ENCODE measurements at regions not wholly inside any gene's neighbourhood (a gene's known extent, or its start where the extent isn't known, plus 50 kb on each side); places are given as distances from the start of the nearest gene placed in this dataset.

DNA sequence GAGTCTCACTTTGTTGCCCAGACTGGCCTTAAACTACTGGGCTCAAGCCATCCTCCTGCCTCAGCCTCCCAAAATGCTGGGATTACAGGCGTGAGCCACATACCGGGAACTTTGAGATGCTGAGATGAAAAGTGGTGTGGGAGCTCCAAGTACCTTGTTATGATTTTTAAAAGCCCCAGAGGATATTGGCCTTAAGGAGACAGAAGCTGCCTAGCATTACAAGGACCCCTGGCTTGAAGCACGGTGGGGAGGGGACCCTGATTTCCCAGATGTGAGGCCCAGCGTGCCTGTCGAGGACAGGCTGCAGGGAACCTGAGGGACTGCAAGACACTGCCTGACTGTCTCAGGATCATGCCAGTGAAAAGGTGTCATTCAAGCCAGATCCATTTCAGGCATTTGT is 75.3 kb upstream of the TIAM2 start:
- DNase-seq: no peak
- Histone ChIP-seq H3K4me1 (no peaks in the 10 kb centered on the region), H3K27ac (no peak overlapping the region), H3K36me3 (no peaks in the 10 kb centered on the region), H3K4me3 (replicated peaks in 1 of 3) (no peak overlapping the region), H3K9me3 (no peaks in the 10 kb centered on the region), H3K27me3 (no peaks in the 10 kb centered on the region)
- intact Hi-C loops (cut with DNase I): loop anchor here (10.0 kb wide), 1 partner anchor 335 kb away; no protein-coding TSS in a partner anchor
- TF ChIP-seq POLR2A (IDR thresholded peaks at IDR 0.05): no peak
- TF ChIP-seq, protein P1, sequence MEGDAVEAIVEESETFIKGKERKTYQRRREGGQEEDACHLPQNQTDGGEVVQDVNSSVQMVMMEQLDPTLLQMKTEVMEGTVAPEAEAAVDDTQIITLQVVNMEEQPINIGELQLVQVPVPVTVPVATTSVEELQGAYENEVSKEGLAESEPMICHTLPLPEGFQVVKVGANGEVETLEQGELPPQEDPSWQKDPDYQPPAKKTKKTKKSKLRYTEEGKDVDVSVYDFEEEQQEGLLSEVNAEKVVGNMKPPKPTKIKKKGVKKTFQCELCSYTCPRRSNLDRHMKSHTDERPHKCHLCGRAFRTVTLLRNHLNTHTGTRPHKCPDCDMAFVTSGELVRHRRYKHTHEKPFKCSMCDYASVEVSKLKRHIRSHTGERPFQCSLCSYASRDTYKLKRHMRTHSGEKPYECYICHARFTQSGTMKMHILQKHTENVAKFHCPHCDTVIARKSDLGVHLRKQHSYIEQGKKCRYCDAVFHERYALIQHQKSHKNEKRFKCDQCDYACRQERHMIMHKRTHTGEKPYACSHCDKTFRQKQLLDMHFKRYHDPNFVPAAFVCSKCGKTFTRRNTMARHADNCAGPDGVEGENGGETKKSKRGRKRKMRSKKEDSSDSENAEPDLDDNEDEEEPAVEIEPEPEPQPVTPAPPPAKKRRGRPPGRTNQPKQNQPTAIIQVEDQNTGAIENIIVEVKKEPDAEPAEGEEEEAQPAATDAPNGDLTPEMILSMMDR (IDR thresholded peaks at IDR 0.05): no peak
- WGBS, 2 donors: 93 to 98% methylated on average over 3 to 5 of the region's 5 CpGs

GRCh38 chr6:154920495-154921200 is 74.5 kb upstream of the TIAM2 start:
- H3K4me3 ChIP-seq (replicated peaks in 1 of 3): no peak overlapping the region
- H3K36me3 ChIP-seq: no peaks in the 10 kb centered on the region
- TF ChIP-seq, protein P1 (IDR thresholded peaks at IDR 0.05): no peak
- no peak for TF ChIP-seq POLR2A (IDR thresholded peaks at IDR 0.05)
- no peaks in the 10 kb centered on the region for H3K4me1 ChIP-seq
- no peak overlapping the region for H3K27ac ChIP-seq
- H3K9me3 ChIP-seq: no peaks in the 10 kb centered on the region
- WGBS, 2 donors: 87 to 90% methylated on average over 8 of the region's 8 CpGs
- intact Hi-C loops (cut with DNase I): loop anchor here (10.0 kb wide), 1 partner anchor 334 kb away; no protein-coding TSS in a partner anchor
- H3K27me3 ChIP-seq: no peaks in the 10 kb centered on the region
- DNase-seq: no peak

GRCh38 chr6:154921482-154921881 is 73.6 kb upstream of the TIAM2 start:
- intact Hi-C loops (cut with DNase I): loop anchor here (10.0 kb wide), 1 partner anchor 333 kb away; no protein-coding TSS in a partner anchor
- WGBS, 2 donors: 74 to 90% methylated on average over 4 of the region's 4 CpGs
- H3K4me1 ChIP-seq: no peaks in the 10 kb centered on the region

DNA sequence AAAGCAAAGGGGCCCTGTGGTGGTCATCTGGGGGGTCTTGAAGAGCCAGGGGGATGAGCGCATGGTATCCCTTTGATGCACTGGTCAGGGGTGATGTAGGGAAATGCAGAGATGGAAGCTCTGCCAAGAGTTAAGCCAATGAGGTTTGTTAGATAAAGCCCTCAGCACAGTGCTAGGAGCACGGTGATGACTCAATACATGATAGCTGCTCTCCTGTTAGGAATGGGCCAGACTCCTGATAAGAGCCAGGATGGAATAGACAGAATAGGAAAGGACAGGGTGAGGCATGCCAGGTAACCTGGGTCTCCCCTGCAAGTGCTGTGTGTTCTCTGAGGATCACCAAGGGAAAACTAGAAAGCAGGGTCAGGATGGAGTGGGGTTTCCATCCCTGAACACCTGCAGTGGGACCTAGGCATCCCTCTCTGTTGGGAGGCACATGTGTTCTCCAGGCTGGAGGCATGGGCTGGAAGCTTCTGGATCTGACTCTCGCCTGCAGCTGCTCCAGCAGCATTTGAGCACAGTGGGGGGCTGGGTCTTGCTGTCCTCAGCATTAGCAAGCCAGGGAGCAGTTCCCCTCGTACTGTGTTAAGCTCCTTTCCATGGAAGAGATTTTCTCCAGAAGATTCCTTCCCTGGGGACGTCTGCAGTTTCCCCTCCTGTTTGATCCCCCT is 71.8 kb upstream of the TIAM2 start:
- Histone ChIP-seq H3K4me1 (no peaks in the 10 kb centered on the region), H3K27ac (no peak overlapping the region), H3K9me3 (no peaks in the 10 kb centered on the region), H3K27me3 (no peaks in the 10 kb centered on the region), H3K4me3 (replicated peaks in 1 of 3) (no peak overlapping the region), H3K36me3 (no peaks in the 10 kb centered on the region)
- 85% methylated on average over 4 to 5 of the region's 5 CpGs for WGBS, 2 donors
- intact Hi-C loops (cut with DNase I): loop anchor here (10.0 kb wide), 1 partner anchor 331 kb away; no protein-coding TSS in a partner anchor
- DNase-seq: no peak
- TF ChIP-seq, protein P1 (IDR thresholded peaks at IDR 0.05): no peak
- no peak for TF ChIP-seq POLR2A (IDR thresholded peaks at IDR 0.05)

More at GRCh38 chr6:154921482-154921881, 73.6 kb upstream of the TIAM2 start:
- H3K27me3 ChIP-seq: no peaks in the 10 kb centered on the region
- DNase-seq: no peak
- H3K4me3 ChIP-seq (replicated peaks in 1 of 3): no peak overlapping the region
- TF ChIP-seq POLR2A (IDR thresholded peaks at IDR 0.05): no peak
- TF ChIP-seq, protein P1 (IDR thresholded peaks at IDR 0.05): no peak
- H3K27ac ChIP-seq: no peak overlapping the region
- H3K36me3 ChIP-seq: no peaks in the 10 kb centered on the region
- no peaks in the 10 kb centered on the region for H3K9me3 ChIP-seq

DNA sequence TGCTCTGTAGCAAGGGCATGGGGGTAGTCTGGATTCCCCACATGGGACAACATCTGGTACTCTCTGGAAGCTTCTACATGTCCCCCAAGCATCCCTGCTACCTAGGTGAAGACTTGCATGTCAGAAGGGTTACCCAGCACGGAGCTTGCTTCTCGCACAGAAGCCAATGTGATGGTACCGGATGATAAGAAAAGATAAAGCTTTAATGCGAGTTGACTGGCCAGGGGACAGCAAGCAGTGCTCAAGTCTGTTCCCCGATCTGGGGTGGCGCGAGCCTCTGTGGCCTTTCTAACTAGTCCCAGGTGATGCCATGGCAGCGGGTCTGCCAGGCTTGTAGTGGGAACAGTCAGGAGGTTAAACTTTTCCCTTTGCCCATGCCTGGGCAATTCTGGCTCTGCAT is 70.0 kb upstream of the TIAM2 start:
- Histone ChIP-seq H3K4me1 (no peaks in the 10 kb centered on the region), H3K27me3 (no peaks in the 10 kb centered on the region), H3K27ac (no peak overlapping the region), H3K4me3 (replicated peaks in 1 of 3) (no peak overlapping the region), H3K9me3 (no peaks in the 10 kb centered on the region), H3K36me3 (no peaks in the 10 kb centered on the region)
- DNase-seq: no peak
- intact Hi-C loops (cut with DNase I): loop anchor here (10.0 kb wide), 1 partner anchor 330 kb away; no protein-coding TSS in a partner anchor
- 93 to 94% methylated on average over 8 of the region's 8 CpGs for WGBS, 2 donors
- TF ChIP-seq POLR2A (IDR thresholded peaks at IDR 0.05): no peak
- TF ChIP-seq, protein P1 (IDR thresholded peaks at IDR 0.05): no peak
